GM23338 (cell line): ENCODE measurements at regions not wholly inside any gene's neighbourhood (a gene's known extent, or its start where the extent isn't known, plus 50 kb on each side); places are given as distances from the start of the nearest gene placed in this dataset.

Source experiments
- ATAC-seq: fragments of 200-7000 bp; cut with Tn5 transposase; 3 replicates; pipeline ENCODE4 v1.9.1; 2020
- DNase-seq: peaks from one replicate; pipeline ENCODE4 v3.0.0-alpha.2; 2015; ENCODE audit warnings: low spot score
- H2AFZ ChIP-seq: fragments of 200-600 bp; sonication (generic); 2 replicates; pipeline ENCODE4 v1.8.0; 2016; ENCODE audit warnings: antibody characterized with exemption, mild to moderate bottlenecking, moderate library complexity
- H3F3A ChIP-seq: fragments of 200-600 bp; sonication (generic); replicated peaks from 2 replicates; pipeline ENCODE4 v1.8.0; 2017; ENCODE audit warnings: antibody characterized with exemption, mixed run types, low read depth
- H3K27ac ChIP-seq: fragments of 200-600 bp; sonication (generic); 2 replicates; pipeline ENCODE4 v1.6.1; 2016; ENCODE audit warnings: low read depth
- H3K27me3 ChIP-seq: fragments of 200-600 bp; sonication (generic); 2 replicates; pipeline ENCODE4 v1.8.0; 2016; ENCODE audit warnings: mild to moderate bottlenecking, mixed run types, moderate library complexity; ENCODE audit not compliant: insufficient read depth
- H3K36me3 ChIP-seq: fragments of 200-600 bp; sonication (generic); 2 replicates; pipeline ENCODE4 v1.8.0; 2016; ENCODE audit warnings: mild to moderate bottlenecking; ENCODE audit not compliant: insufficient read depth
- H3K4me1 ChIP-seq: fragments of 200-600 bp; sonication (generic); 2 replicates; pipeline ENCODE4 v1.8.0; 2016; ENCODE audit warnings: mild to moderate bottlenecking, moderate library complexity; ENCODE audit not compliant: insufficient read depth
- H3K4me2 ChIP-seq: fragments of 200-600 bp; sonication (generic); 2 replicates; pipeline ENCODE4 v1.7.1; 2017; ENCODE audit warnings: mixed run types
- H3K4me3 ChIP-seq: fragments of 200-600 bp; sonication (generic); 2 replicates; pipeline ENCODE4 v1.6.1; 2016; ENCODE audit warnings: mixed run types
- H3K79me2 ChIP-seq: fragments of 200-600 bp; sonication (generic); replicated peaks from 2 replicates; pipeline ENCODE4 v1.8.0; 2017; ENCODE audit warnings: mild to moderate bottlenecking; ENCODE audit not compliant: insufficient read depth
- H3K9me2 ChIP-seq: fragments of 200-600 bp; sonication (generic); 2 replicates; pipeline ENCODE4 v1.8.0; 2017; ENCODE audit not compliant: insufficient read depth
- H4K20me1 ChIP-seq: fragments of 200-600 bp; sonication (generic); replicated peaks from 2 replicates; pipeline ENCODE4 v1.8.0; 2017; ENCODE audit warnings: mild to moderate bottlenecking; ENCODE audit not compliant: insufficient read depth
- H3K27ac Mint-ChIP-seq: 2 replicates; pipeline ENCODE4 v1.8.0; 2020; ENCODE audit warnings: inconsistent platforms, mild to moderate bottlenecking, moderate library complexity, mixed read lengths
- H3K27me3 Mint-ChIP-seq: 3 replicates; pipeline ENCODE4 v1.8.0; 2022; ENCODE audit warnings: low read depth, mild to moderate bottlenecking, moderate library complexity, mixed read lengths, inconsistent platforms; ENCODE audit not compliant: insufficient read depth, poor library complexity
- H3K36me3 Mint-ChIP-seq: 3 replicates; pipeline ENCODE4 v1.8.0; 2021; ENCODE audit warnings: low read depth, mild to moderate bottlenecking, inconsistent platforms, moderate library complexity, mixed read lengths
- H3K4me1 Mint-ChIP-seq: 3 replicates; pipeline ENCODE4 v1.8.0; 2020; ENCODE audit warnings: mild to moderate bottlenecking, inconsistent platforms, mixed read lengths
- H3K4me3 Mint-ChIP-seq: 3 replicates; pipeline ENCODE4 v1.8.0; 2021; ENCODE audit warnings: moderate library complexity, mild to moderate bottlenecking, inconsistent platforms, mixed read lengths
- H3K9me3 Mint-ChIP-seq: 3 replicates; pipeline ENCODE4 v1.8.0; 2020; ENCODE audit warnings: moderate library complexity, mild to moderate bottlenecking, inconsistent platforms, mixed read lengths
- CREB1 ChIP-seq: fragments of 250-450 bp; sonication (Bioruptor Pico); IDR thresholded peaks from 2 replicates; pipeline ENCODE4 v1.5.0; 2020; ENCODE audit warnings: low read depth, mild to moderate bottlenecking, moderate library complexity
- EZH2 ChIP-seq: fragments of 200-600 bp; sonication (generic); IDR thresholded peaks from one replicate; pipeline ENCODE4 v1.8.0; 2017; ENCODE audit warnings: antibody characterized with exemption, mild to moderate bottlenecking, low read depth; ENCODE audit not compliant: unreplicated experiment
- EZH2phosphoT487 ChIP-seq: fragments of 200-600 bp; sonication (generic); IDR thresholded peaks from one replicate; pipeline ENCODE4 v1.8.1; 2018; ENCODE audit warnings: antibody characterized with exemption; ENCODE audit not compliant: unreplicated experiment
- JUNB ChIP-seq: IDR thresholded peaks from one replicate; pipeline ENCODE4 v1.6.1; 2016; ENCODE audit warnings: antibody characterized with exemption; ENCODE audit not compliant: unreplicated experiment
- NANOG ChIP-seq: IDR thresholded peaks from 2 replicates; pipeline ENCODE4 v1.6.1; 2016; ENCODE audit warnings: antibody characterized with exemption, borderline replicate concordance
- POLR2AphosphoS5 ChIP-seq: IDR thresholded peaks from 2 replicates; pipeline ENCODE4 v1.6.1; 2016; ENCODE audit warnings: antibody characterized with exemption, low read depth
- STAT1 ChIP-seq: IDR thresholded peaks from one replicate; pipeline ENCODE4 v1.6.1; 2016; ENCODE audit warnings: antibody characterized with exemption; ENCODE audit not compliant: unreplicated experiment
- ZNF114 ChIP-seq: fragments of 250-450 bp; sonication (Bioruptor Pico); IDR thresholded peaks from 2 replicates; pipeline ENCODE4 v1.5.0; 2020; ENCODE audit warnings: mild to moderate bottlenecking, moderate library complexity
- ZNF331 ChIP-seq: fragments of 250-450 bp; sonication (Bioruptor Pico); IDR thresholded peaks from 2 replicates; pipeline ENCODE4 v1.5.0; 2020; ENCODE audit warnings: low read depth, mild to moderate bottlenecking, moderate library complexity
- TF ChIP-seq, protein P1 (sequence below): IDR thresholded peaks from one replicate; pipeline ENCODE4 v1.6.1; 2018; ENCODE audit warnings: antibody characterized with exemption; ENCODE audit not compliant: unreplicated experiment
- TF ChIP-seq, protein P2 (sequence below): IDR thresholded peaks from 2 replicates; pipeline ENCODE4 v1.6.1; 2016; ENCODE audit warnings: antibody characterized with exemption
- TF ChIP-seq, protein P3 (sequence below): fragments of 250-450 bp; sonication (Bioruptor Pico); IDR thresholded peaks from 2 replicates; pipeline ENCODE4 v1.5.0; 2020; ENCODE audit warnings: mild to moderate bottlenecking, moderate library complexity
- TF ChIP-seq, protein P4 (sequence below), 2 experiments: fragments of 200-600 bp in 1 of 2; sonication (generic) in 1 of 2; conservative IDR thresholded peaks; 2 replicates each; pipeline versions ENCODE4 v1.5.1 to v1.6.1; 2016 to 2017; ENCODE audit warnings: antibody characterized with exemption in 2 of 2, low read depth in 2 of 2, mild to moderate bottlenecking in 2 of 2, moderate library complexity in 1 of 2

DNA sequence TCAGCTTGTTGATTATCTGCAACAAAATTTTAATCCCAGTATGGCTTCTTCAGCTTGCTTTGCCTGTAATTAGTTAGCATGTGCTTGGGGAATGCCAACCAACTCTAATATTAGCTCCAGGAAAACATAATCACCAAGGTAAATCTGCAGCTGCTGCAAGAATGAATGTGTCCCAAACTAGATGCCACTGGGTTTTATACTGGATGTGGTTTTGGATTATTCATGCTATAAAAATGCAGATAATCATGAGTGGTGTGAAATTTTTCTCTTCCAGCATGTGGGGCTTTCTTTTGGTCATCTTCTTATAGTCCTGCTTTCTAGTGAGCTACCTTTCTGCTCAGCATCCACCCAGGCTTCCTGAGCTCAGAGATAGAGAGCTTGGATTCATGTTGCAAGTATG is 295.9 kb upstream of the CASK start:
- Histone ChIP-seq H3K4me2 (no peak overlapping the region), H3K79me2 (no peaks in the 10 kb centered on the region), H3K4me1 (no peaks in the 10 kb centered on the region), H2AFZ (no peak overlapping the region), H3K36me3 (no peaks in the 10 kb centered on the region), H4K20me1 (no peaks in the 10 kb centered on the region), H3K9me2 (no peaks in the 10 kb centered on the region), H3K27me3 (no peaks in the 10 kb centered on the region), H3F3A (no peaks in the 10 kb centered on the region), H3K27ac (no peak overlapping the region), H3K4me3 (no peak overlapping the region)
- Mint-ChIP-seq H3K9me3 (no peaks in the 10 kb centered on the region), H3K27me3 (no peaks in the 10 kb centered on the region), H3K4me1 (peaks cover 3% of the 10 kb centered on the region; the same call in 1 of the 3 replicates), H3K4me3 (no peak overlapping the region), H3K36me3 (no peaks in the 10 kb centered on the region), H3K27ac (no peak overlapping the region)
- DNase-seq (no peak), ATAC-seq (no peak)
- TF ChIP-seq ZNF331 (no peak), JUNB (no peak), ZNF114 (CRISPR knock-in tag) (no peak), CREB1 (CRISPR knock-in tag) (no peak), EZH2 (no peak), POLR2AphosphoS5 (no peak), STAT1 (no peak), EZH2phosphoT487 (no peak), NANOG (no peak)
- TF ChIP-seq, protein P1, sequence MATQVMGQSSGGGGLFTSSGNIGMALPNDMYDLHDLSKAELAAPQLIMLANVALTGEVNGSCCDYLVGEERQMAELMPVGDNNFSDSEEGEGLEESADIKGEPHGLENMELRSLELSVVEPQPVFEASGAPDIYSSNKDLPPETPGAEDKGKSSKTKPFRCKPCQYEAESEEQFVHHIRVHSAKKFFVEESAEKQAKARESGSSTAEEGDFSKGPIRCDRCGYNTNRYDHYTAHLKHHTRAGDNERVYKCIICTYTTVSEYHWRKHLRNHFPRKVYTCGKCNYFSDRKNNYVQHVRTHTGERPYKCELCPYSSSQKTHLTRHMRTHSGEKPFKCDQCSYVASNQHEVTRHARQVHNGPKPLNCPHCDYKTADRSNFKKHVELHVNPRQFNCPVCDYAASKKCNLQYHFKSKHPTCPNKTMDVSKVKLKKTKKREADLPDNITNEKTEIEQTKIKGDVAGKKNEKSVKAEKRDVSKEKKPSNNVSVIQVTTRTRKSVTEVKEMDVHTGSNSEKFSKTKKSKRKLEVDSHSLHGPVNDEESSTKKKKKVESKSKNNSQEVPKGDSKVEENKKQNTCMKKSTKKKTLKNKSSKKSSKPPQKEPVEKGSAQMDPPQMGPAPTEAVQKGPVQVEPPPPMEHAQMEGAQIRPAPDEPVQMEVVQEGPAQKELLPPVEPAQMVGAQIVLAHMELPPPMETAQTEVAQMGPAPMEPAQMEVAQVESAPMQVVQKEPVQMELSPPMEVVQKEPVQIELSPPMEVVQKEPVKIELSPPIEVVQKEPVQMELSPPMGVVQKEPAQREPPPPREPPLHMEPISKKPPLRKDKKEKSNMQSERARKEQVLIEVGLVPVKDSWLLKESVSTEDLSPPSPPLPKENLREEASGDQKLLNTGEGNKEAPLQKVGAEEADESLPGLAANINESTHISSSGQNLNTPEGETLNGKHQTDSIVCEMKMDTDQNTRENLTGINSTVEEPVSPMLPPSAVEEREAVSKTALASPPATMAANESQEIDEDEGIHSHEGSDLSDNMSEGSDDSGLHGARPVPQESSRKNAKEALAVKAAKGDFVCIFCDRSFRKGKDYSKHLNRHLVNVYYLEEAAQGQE, result no peak
- TF ChIP-seq, protein P2, sequence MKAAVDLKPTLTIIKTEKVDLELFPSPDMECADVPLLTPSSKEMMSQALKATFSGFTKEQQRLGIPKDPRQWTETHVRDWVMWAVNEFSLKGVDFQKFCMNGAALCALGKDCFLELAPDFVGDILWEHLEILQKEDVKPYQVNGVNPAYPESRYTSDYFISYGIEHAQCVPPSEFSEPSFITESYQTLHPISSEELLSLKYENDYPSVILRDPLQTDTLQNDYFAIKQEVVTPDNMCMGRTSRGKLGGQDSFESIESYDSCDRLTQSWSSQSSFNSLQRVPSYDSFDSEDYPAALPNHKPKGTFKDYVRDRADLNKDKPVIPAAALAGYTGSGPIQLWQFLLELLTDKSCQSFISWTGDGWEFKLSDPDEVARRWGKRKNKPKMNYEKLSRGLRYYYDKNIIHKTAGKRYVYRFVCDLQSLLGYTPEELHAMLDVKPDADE, result no peak
- TF ChIP-seq, protein P3, sequence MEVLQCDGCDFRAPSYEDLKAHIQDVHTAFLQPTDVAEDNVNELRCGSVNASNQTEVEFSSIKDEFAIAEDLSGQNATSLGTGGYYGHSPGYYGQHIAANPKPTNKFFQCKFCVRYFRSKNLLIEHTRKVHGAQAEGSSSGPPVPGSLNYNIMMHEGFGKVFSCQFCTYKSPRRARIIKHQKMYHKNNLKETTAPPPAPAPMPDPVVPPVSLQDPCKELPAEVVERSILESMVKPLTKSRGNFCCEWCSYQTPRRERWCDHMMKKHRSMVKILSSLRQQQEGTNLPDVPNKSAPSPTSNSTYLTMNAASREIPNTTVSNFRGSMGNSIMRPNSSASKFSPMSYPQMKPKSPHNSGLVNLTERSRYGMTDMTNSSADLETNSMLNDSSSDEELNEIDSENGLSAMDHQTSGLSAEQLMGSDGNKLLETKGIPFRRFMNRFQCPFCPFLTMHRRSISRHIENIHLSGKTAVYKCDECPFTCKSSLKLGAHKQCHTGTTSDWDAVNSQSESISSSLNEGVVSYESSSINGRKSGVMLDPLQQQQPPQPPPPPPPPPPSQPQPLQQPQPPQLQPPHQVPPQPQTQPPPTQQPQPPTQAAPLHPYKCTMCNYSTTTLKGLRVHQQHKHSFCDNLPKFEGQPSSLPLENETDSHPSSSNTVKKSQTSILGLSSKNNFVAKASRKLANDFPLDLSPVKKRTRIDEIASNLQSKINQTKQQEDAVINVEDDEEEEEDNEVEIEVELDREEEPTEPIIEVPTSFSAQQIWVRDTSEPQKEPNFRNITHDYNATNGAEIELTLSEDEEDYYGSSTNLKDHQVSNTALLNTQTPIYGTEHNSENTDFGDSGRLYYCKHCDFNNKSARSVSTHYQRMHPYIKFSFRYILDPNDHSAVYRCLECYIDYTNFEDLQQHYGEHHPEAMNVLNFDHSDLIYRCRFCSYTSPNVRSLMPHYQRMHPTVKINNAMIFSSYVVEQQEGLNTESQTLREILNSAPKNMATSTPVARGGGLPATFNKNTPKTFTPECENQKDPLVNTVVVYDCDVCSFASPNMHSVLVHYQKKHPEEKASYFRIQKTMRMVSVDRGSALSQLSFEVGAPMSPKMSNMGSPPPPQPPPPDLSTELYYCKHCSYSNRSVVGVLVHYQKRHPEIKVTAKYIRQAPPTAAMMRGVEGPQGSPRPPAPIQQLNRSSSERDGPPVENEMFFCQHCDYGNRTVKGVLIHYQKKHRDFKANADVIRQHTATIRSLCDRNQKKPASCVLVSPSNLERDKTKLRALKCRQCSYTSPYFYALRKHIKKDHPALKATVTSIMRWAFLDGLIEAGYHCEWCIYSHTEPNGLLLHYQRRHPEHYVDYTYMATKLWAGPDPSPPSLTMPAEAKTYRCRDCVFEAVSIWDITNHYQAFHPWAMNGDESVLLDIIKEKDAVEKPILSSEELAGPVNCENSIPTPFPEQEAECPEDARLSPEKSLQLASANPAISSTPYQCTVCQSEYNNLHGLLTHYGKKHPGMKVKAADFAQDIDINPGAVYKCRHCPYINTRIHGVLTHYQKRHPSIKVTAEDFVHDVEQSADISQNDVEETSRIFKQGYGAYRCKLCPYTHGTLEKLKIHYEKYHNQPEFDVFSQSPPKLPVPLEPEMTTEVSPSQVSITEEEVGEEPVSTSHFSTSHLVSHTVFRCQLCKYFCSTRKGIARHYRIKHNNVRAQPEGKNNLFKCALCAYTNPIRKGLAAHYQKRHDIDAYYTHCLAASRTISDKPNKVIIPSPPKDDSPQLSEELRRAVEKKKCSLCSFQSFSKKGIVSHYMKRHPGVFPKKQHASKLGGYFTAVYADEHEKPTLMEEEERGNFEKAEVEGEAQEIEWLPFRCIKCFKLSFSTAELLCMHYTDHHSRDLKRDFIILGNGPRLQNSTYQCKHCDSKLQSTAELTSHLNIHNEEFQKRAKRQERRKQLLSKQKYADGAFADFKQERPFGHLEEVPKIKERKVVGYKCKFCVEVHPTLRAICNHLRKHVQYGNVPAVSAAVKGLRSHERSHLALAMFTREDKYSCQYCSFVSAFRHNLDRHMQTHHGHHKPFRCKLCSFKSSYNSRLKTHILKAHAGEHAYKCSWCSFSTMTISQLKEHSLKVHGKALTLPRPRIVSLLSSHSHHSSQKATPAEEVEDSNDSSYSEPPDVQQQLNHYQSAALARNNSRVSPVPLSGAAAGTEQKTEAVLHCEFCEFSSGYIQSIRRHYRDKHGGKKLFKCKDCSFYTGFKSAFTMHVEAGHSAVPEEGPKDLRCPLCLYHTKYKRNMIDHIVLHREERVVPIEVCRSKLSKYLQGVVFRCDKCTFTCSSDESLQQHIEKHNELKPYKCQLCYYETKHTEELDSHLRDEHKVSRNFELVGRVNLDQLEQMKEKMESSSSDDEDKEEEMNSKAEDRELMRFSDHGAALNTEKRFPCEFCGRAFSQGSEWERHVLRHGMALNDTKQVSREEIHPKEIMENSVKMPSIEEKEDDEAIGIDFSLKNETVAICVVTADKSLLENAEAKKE (CRISPR knock-in tag), result no peak
- TF ChIP-seq, protein P4, sequence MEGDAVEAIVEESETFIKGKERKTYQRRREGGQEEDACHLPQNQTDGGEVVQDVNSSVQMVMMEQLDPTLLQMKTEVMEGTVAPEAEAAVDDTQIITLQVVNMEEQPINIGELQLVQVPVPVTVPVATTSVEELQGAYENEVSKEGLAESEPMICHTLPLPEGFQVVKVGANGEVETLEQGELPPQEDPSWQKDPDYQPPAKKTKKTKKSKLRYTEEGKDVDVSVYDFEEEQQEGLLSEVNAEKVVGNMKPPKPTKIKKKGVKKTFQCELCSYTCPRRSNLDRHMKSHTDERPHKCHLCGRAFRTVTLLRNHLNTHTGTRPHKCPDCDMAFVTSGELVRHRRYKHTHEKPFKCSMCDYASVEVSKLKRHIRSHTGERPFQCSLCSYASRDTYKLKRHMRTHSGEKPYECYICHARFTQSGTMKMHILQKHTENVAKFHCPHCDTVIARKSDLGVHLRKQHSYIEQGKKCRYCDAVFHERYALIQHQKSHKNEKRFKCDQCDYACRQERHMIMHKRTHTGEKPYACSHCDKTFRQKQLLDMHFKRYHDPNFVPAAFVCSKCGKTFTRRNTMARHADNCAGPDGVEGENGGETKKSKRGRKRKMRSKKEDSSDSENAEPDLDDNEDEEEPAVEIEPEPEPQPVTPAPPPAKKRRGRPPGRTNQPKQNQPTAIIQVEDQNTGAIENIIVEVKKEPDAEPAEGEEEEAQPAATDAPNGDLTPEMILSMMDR (conservative IDR thresholded peaks at IDR 0.05; ENCODE audit: low read depth in 2 of 2), result no peak
